CD4-positive, alpha-beta memory T cell (primary cell): ENCODE measurements at regions not wholly inside any gene's neighbourhood (a gene's known extent, or its start where the extent isn't known, plus 50 kb on each side); places are given as distances from the start of the nearest gene placed in this dataset.
"Not testable (repeated sequence)": the region's sequence is repeated elsewhere in the genome, so short reads cannot be mapped to it uniquely, and the experiment has no call there.

Experiments used
- CTCF ChIA-PET: fragments of 350-600 bp; sonication (Branson Sonifier 250); formaldehyde crosslinking; loops from one replicate; lab custom pipeline; 2021; ENCODE audit warnings: inconsistent platforms; ENCODE audit not compliant: partially characterized antibody; lab: Charles Lee
- POLR2A ChIA-PET: fragments of 350-600 bp; sonication (Branson Sonifier 250); formaldehyde crosslinking; loops from one replicate; lab custom pipeline; 2021; ENCODE audit not compliant: partially characterized antibody; lab: Charles Lee
- DNase-seq, 5 donors: peaks; one replicate each; pipeline versions ENCODE4 v3.0.0 to v3.0.0-alpha.2; 2020 to 2022; ENCODE audit warnings: mixed read lengths in 1 of 5
- H3K27ac ChIP-seq: one replicate; pipeline ENCODE4 v1.7.0; 2013; ENCODE audit warnings: low read depth, low read length
- H3K27me3 ChIP-seq: 2 replicates; pipeline ENCODE4 v1.7.0; 2013; ENCODE audit warnings: mild to moderate bottlenecking, low read length, moderate library complexity; ENCODE audit not compliant: insufficient read depth
- H3K36me3 ChIP-seq: 2 replicates; pipeline ENCODE4 v1.7.0; 2013; ENCODE audit warnings: mild to moderate bottlenecking, low read length, moderate library complexity; ENCODE audit not compliant: insufficient read depth
- H3K4me1 ChIP-seq: 2 replicates; pipeline ENCODE4 v1.7.0; 2013; ENCODE audit warnings: mild to moderate bottlenecking, low read length, moderate library complexity; ENCODE audit not compliant: insufficient read depth
- H3K4me3 ChIP-seq, 2 donors: one replicate each; pipeline ENCODE4 v1.7.0; 2013; ENCODE audit warnings: low read length in 2 of 2, mild to moderate bottlenecking in 1 of 2
- H3K9me3 ChIP-seq, 2 donors: one replicate each; pipeline ENCODE4 v1.7.0; 2013; ENCODE audit warnings: low read length in 2 of 2, control low read depth in 1 of 2; ENCODE audit not compliant: control insufficient read depth in 1 of 2
- H3K27ac Mint-ChIP-seq, 7 donors: one replicate each; pipeline ENCODE4 v1.8.0; 2020 to 2021; ENCODE audit warnings: mixed read lengths in 7 of 7, mild to moderate bottlenecking in 6 of 7, inconsistent platforms in 3 of 7, moderate library complexity in 3 of 7
- H3K27me3 Mint-ChIP-seq, 2 donors: one replicate each; pipeline ENCODE4 v1.8.0; 2020 to 2021; ENCODE audit warnings: mixed read lengths in 2 of 2
- H3K36me3 Mint-ChIP-seq, 2 donors: one replicate each; pipeline ENCODE4 v1.8.0; 2020 to 2021; ENCODE audit warnings: mixed read lengths in 2 of 2, inconsistent platforms in 1 of 2, mild to moderate bottlenecking in 1 of 2
- H3K4me1 Mint-ChIP-seq, 4 donors: one replicate each; pipeline ENCODE4 v1.8.0; 2020 to 2021; ENCODE audit warnings: mixed read lengths in 4 of 4, mild to moderate bottlenecking in 1 of 4
- H3K4me3 Mint-ChIP-seq, 8 donors: one replicate each; pipeline ENCODE4 v1.8.0; 2020 to 2021; ENCODE audit warnings: mixed read lengths in 8 of 8, mild to moderate bottlenecking in 7 of 8, moderate library complexity in 6 of 8, inconsistent platforms in 3 of 8
- H3K9me3 Mint-ChIP-seq, 8 donors: one replicate each; pipeline ENCODE4 v1.8.0; 2020 to 2021; ENCODE audit warnings: mixed read lengths in 8 of 8, mild to moderate bottlenecking in 5 of 8, inconsistent platforms in 3 of 8, moderate library complexity in 1 of 8
- intact Hi-C: fragments of 100-400 bp; cut with micrococcal nuclease; formaldehyde crosslinking; loops from one replicate; pipeline ENCODE4 v1.15.1; 2023

- peaks cover 0 to 6% (median 3%) of the 10 kb centered on the region in 4 donors for H3K4me1 Mint-ChIP-seq
- H3K27me3 Mint-ChIP-seq, result peaks cover 12 to 13% of the 10 kb centered on the region in 2 donors
- H3K36me3 Mint-ChIP-seq, result no peaks in the 10 kb centered on the region
- Histone ChIP-seq H3K27ac (no peak overlapping the region), H3K9me3 (no peaks in the 10 kb centered on the region), H3K27me3 (no peaks in the 10 kb centered on the region), H3K4me3 (no peak overlapping the region), H3K36me3 (no peaks in the 10 kb centered on the region), H3K4me1 (no peaks in the 10 kb centered on the region)
- intact Hi-C loops, result no loop called here
- CTCF ChIA-PET, result interaction anchor here (2.7 kb wide), 1 partner anchor 11 kb away, joined by 9 read pairs; no protein-coding TSS in a partner anchor
- POLR2A ChIA-PET, result no interaction called here
- H3K9me3 Mint-ChIP-seq, result peaks cover 0 to 1% (median 0%) of the 10 kb centered on the region in 8 donors
- no peak overlapping the region for H3K27ac Mint-ChIP-seq
- no peak overlapping the region for H3K4me3 Mint-ChIP-seq
- no peak for DNase-seq
These were observed 80.2 kb upstream of the DMRT1 start for GRCh38 chr9:761176-761792.

GRCh38 chr9:761793-762560, 79.5 kb upstream of the DMRT1 start:
- peak overlapping the region in 1 of 7 donors; percentile 52 for H3K27ac Mint-ChIP-seq
- Histone ChIP-seq H3K9me3 (no peaks in the 10 kb centered on the region), H3K4me3 (no peak overlapping the region), H3K4me1 (no peaks in the 10 kb centered on the region), H3K27ac (no peak overlapping the region), H3K27me3 (no peaks in the 10 kb centered on the region), H3K36me3 (no peaks in the 10 kb centered on the region)
- intact Hi-C loops, result no loop called here
- peaks cover 12 to 13% of the 10 kb centered on the region in 2 donors for H3K27me3 Mint-ChIP-seq
- no peaks in the 10 kb centered on the region for H3K36me3 Mint-ChIP-seq
- no peak for DNase-seq
- peaks cover 0 to 6% (median 3%) of the 10 kb centered on the region in 4 donors for H3K4me1 Mint-ChIP-seq
- H3K9me3 Mint-ChIP-seq, result peaks cover 0 to 2% (median 0%) of the 10 kb centered on the region in 8 donors
- POLR2A ChIA-PET, result no interaction called here
- CTCF ChIA-PET, result interaction anchor here (0.8 to 2.7 kb wide), 4 partner anchors 12 to 149 kb away, joined by 4 to 9 read pairs (median 5); no protein-coding TSS in a partner anchor
- no peak overlapping the region for H3K4me3 Mint-ChIP-seq

GRCh38 chr9:763692-764091, 77.8 kb upstream of the DMRT1 start:
- Mint-ChIP-seq H3K27ac (no peak overlapping the region), H3K27me3 (peaks cover 15 to 18% of the 10 kb centered on the region in 2 donors), H3K4me1 (peaks cover 0 to 6% (median 3%) of the 10 kb centered on the region in 4 donors), H3K4me3 (no peak overlapping the region), H3K9me3 (peaks cover 0 to 3% (median 0%) of the 10 kb centered on the region in 8 donors), H3K36me3 (no peaks in the 10 kb centered on the region)
- intact Hi-C loops, result loop anchor here (1.0 kb wide), 1 partner anchor 150 kb away; no protein-coding TSS in a partner anchor
- no peaks in the 10 kb centered on the region for H3K9me3 ChIP-seq
- H3K27me3 ChIP-seq, result no peaks in the 10 kb centered on the region
- H3K4me1 ChIP-seq, result no peaks in the 10 kb centered on the region
- ChIA-PET POLR2A (no interaction called here), CTCF (interaction anchor here (1.2 to 2.7 kb wide), 4 partner anchors 13 to 151 kb away, joined by 5 to 9 read pairs (median 6); no protein-coding TSS in a partner anchor)
- DNase-seq, result no peak
- no peak overlapping the region for H3K4me3 ChIP-seq
- no peaks in the 10 kb centered on the region for H3K36me3 ChIP-seq
- H3K27ac ChIP-seq, result no peak overlapping the region

GRCh38 chr9:764105-764524, 77.4 kb upstream of the DMRT1 start:
- no peaks in the 10 kb centered on the region for H3K27me3 ChIP-seq
- H3K36me3 ChIP-seq, result no peaks in the 10 kb centered on the region
- peak in 4 of 5 donors; percentile 7 to 28 (median 11) for DNase-seq
- Mint-ChIP-seq H3K9me3 (peaks cover 0 to 6% (median under 1%) of the 10 kb centered on the region in 8 donors), H3K4me1 (peaks cover 0 to 6% (median 3%) of the 10 kb centered on the region in 4 donors), H3K27me3 (peaks cover 15 to 18% of the 10 kb centered on the region in 2 donors), H3K27ac (peak overlapping the region in 1 of 7 donors; percentile 54), H3K4me3 (no peak overlapping the region), H3K36me3 (no peaks in the 10 kb centered on the region)
- intact Hi-C loops, result loop anchor here (1.0 kb wide), 1 partner anchor 151 kb away; no protein-coding TSS in a partner anchor
- ChIA-PET CTCF (interaction anchor here (0.8 to 1.7 kb wide), 4 partner anchors 14 to 419 kb away, joined by 3 to 6 read pairs (median 6); no protein-coding TSS in a partner anchor), POLR2A (no interaction called here)
- no peaks in the 10 kb centered on the region for H3K4me1 ChIP-seq
- H3K4me3 ChIP-seq, result no peak overlapping the region
- no peak overlapping the region for H3K27ac ChIP-seq
- no peaks in the 10 kb centered on the region for H3K9me3 ChIP-seq

GRCh38 chr9:764986-765385, 76.5 kb upstream of the DMRT1 start:
- Histone ChIP-seq H3K36me3 (no peaks in the 10 kb centered on the region), H3K4me1 (no peaks in the 10 kb centered on the region), H3K27ac (no peak overlapping the region), H3K4me3 (no peak overlapping the region), H3K9me3 (no peaks in the 10 kb centered on the region), H3K27me3 (no peaks in the 10 kb centered on the region)
- POLR2A ChIA-PET, result no interaction called here
- Mint-ChIP-seq H3K4me1 (peaks cover 0 to 6% (median 3%) of the 10 kb centered on the region in 4 donors), H3K9me3 (peaks cover 0 to 11% (median 2%) of the 10 kb centered on the region in 8 donors), H3K36me3 (no peaks in the 10 kb centered on the region), H3K27ac (no peak overlapping the region), H3K27me3 (peaks cover 21 to 26% of the 10 kb centered on the region in 2 donors), H3K4me3 (no peak overlapping the region)
- intact Hi-C loops, result loop anchor here (1.0 kb wide), 1 partner anchor 152 kb away; no protein-coding TSS in a partner anchor
- CTCF ChIA-PET, result interaction anchor here (0.8 to 1.6 kb wide), 3 partner anchors 14 to 419 kb away, joined by 3 to 6 read pairs (median 5); no protein-coding TSS in a partner anchor
- DNase-seq, result no peak

- H3K4me1 ChIP-seq, H3K9me3 ChIP-seq, CTCF ChIA-PET, DNase-seq, H3K4me1 Mint-ChIP-seq, H3K27ac Mint-ChIP-seq, intact Hi-C loops, POLR2A ChIA-PET, H3K36me3 Mint-ChIP-seq, H3K27ac ChIP-seq, H3K4me3 Mint-ChIP-seq, H3K36me3 ChIP-seq, H3K27me3 ChIP-seq, H3K4me3 ChIP-seq: not testable (repeated sequence)
- Mint-ChIP-seq H3K27me3 (peaks cover 29 to 32% of the 10 kb centered on the region in 2 donors), H3K9me3 (peaks cover 0 to 20% (median 2%) of the 10 kb centered on the region in 8 donors)
These were observed 74.4 kb upstream of the DMRT1 start for GRCh38 chr9:767061-767561.

GRCh38 chr9:776086-776485, 65.4 kb upstream of the DMRT1 start:
- Mint-ChIP-seq H3K36me3 (no peaks in the 10 kb centered on the region), H3K9me3 (peaks cover 0 to 29% (median 23%) of the 10 kb centered on the region in 8 donors), H3K4me3 (no peak overlapping the region), H3K4me1 (no peaks in the 10 kb centered on the region), H3K27me3 (peaks cover 8 to 13% of the 10 kb centered on the region in 2 donors), H3K27ac (peak overlapping the region in 1 of 7 donors; percentile 7)
- ChIA-PET CTCF (interaction anchor here (1.2 kb wide), 1 partner anchor 10 kb away, joined by 3 read pairs; no protein-coding TSS in a partner anchor), POLR2A (no interaction called here)
- Histone ChIP-seq H3K4me3 (no peak overlapping the region), H3K27ac (no peak overlapping the region), H3K36me3 (no peaks in the 10 kb centered on the region), H3K4me1 (no peaks in the 10 kb centered on the region), H3K9me3 (no peaks in the 10 kb centered on the region), H3K27me3 (no peaks in the 10 kb centered on the region)
- no peak for DNase-seq
- intact Hi-C loops, result no loop called here
